ENCODE measurements at regions not wholly inside any gene's neighbourhood (a gene's known extent, or its start where the extent isn't known, plus 50 kb on each side); places are given as distances from the start of the nearest gene placed in this dataset.

DNA sequence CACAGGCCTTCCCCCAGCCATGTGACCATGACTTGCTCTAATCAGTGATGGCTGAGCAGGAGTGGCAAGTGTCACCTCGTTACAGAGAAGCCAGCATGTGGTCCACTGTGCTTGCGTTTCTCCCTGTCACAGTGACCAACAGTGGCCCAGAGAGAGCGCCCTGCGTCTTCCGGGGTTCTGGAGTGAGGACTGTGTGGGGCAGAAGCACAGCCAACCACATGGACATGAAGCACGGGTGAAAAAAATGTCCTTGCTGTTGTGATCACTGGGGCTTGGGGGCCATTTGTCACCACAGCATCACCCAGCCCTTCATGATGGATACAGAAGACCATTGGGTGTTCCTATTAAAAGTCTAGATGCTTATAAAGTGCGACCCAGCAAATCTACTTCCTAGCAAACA is 174.6 kb upstream of the C14orf180 start:
- TF ChIP-seq, protein P1, sequence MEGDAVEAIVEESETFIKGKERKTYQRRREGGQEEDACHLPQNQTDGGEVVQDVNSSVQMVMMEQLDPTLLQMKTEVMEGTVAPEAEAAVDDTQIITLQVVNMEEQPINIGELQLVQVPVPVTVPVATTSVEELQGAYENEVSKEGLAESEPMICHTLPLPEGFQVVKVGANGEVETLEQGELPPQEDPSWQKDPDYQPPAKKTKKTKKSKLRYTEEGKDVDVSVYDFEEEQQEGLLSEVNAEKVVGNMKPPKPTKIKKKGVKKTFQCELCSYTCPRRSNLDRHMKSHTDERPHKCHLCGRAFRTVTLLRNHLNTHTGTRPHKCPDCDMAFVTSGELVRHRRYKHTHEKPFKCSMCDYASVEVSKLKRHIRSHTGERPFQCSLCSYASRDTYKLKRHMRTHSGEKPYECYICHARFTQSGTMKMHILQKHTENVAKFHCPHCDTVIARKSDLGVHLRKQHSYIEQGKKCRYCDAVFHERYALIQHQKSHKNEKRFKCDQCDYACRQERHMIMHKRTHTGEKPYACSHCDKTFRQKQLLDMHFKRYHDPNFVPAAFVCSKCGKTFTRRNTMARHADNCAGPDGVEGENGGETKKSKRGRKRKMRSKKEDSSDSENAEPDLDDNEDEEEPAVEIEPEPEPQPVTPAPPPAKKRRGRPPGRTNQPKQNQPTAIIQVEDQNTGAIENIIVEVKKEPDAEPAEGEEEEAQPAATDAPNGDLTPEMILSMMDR (tag by site-specific recombination; IDR thresholded peaks at IDR 0.05), result no peak
- TF ChIP-seq ZNF121 (tag by site-specific recombination; IDR thresholded peaks at IDR 0.05) (no peak), ZNF138 (tag by site-specific recombination; IDR thresholded peaks at IDR 0.05; ENCODE audit: borderline replicate concordance) (no peak), ZNF792 (tag by site-specific recombination; IDR thresholded peaks at IDR 0.05) (no peak), SALL2 (tag by site-specific recombination; IDR thresholded peaks at IDR 0.05; ENCODE audit: borderline replicate concordance) (no peak), SCRT2 (tag by site-specific recombination; IDR thresholded peaks at IDR 0.05) (no peak), ZBTB8A (tag by site-specific recombination; IDR thresholded peaks at IDR 0.05) (no peak)
- TF ChIP-seq, protein P2, sequence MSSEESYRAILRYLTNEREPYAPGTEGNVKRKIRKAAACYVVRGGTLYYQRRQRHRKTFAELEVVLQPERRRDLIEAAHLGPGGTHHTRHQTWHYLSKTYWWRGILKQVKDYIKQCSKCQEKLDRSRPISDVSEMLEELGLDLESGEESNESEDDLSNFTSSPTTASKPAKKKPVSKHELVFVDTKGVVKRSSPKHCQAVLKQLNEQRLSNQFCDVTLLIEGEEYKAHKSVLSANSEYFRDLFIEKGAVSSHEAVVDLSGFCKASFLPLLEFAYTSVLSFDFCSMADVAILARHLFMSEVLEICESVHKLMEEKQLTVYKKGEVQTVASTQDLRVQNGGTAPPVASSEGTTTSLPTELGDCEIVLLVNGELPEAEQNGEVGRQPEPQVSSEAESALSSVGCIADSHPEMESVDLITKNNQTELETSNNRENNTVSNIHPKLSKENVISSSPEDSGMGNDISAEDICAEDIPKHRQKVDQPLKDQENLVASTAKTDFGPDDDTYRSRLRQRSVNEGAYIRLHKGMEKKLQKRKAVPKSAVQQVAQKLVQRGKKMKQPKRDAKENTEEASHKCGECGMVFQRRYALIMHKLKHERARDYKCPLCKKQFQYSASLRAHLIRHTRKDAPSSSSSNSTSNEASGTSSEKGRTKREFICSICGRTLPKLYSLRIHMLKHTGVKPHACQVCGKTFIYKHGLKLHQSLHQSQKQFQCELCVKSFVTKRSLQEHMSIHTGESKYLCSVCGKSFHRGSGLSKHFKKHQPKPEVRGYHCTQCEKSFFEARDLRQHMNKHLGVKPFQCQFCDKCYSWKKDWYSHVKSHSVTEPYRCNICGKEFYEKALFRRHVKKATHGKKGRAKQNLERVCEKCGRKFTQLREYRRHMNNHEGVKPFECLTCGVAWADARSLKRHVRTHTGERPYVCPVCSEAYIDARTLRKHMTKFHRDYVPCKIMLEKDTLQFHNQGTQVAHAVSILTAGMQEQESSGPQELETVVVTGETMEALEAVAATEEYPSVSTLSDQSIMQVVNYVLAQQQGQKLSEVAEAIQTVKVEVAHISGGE (tag by site-specific recombination; conservative IDR thresholded peaks at IDR 0.05; ENCODE audit: low read depth), result no peak

All from HEK293 (cell line).